ENCODE measurements at regions not wholly inside any gene's neighbourhood (a gene's known extent, or its start where the extent isn't known, plus 50 kb on each side); places are given as distances from the start of the nearest gene placed in this dataset.

DNA sequence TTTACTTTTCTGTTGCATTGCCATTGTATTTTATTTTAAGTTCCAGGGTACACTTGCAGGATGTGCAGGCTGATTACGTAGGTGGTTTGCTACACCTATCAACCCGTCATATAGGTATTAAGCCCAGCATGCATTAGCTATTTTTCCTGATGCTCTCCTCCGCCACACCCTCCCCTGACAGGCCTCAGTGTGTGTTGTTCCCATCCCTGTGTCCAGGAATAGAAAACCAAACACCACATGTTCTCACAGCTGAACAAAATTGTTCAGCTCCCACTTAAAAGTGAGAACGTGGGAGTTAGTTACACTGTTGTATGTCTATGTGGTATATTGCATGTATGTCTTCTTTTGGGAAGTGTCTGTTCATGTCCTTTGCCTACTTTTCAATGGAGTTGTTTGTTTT lies 1631.7 kb downstream of the DPP10 start:
- Histone ChIP-seq H3K79me2 (ENCODE audit: control insufficient read depth, low read length) (no peaks in the 10 kb centered on the region), H3K4me3 (ENCODE audit: low read length) (no peak overlapping the region), H3K9me3 (ENCODE audit: control insufficient read depth, insufficient read depth, low read length) (no peaks in the 10 kb centered on the region), H3K4me2 (ENCODE audit: low read length) (no peak overlapping the region), H3K27ac (ENCODE audit: low read depth, low read length) (no peak overlapping the region), H3K27me3 (ENCODE audit: control insufficient read depth, low read length) (no peaks in the 10 kb centered on the region), H3K4me1 (ENCODE audit: control insufficient read depth, low read length) (no peaks in the 10 kb centered on the region), H3K9me2 (replicated peaks; ENCODE audit: control insufficient read depth, low read length) (no peaks in the 10 kb centered on the region), H3F3A (ENCODE audit: control insufficient read depth, insufficient read depth) (no peaks in the 10 kb centered on the region), H3K36me3 (ENCODE audit: control insufficient read depth, low read length) (no peaks in the 10 kb centered on the region), H4K20me1 (ENCODE audit: control insufficient read depth, insufficient read depth, low read depth, low read length) (no peaks in the 10 kb centered on the region)
- TF ChIP-seq EZH2phosphoT487 (IDR thresholded peaks at IDR 0.05; ENCODE audit: borderline replicate concordance, low read length): no peak
- TF ChIP-seq, protein P1, sequence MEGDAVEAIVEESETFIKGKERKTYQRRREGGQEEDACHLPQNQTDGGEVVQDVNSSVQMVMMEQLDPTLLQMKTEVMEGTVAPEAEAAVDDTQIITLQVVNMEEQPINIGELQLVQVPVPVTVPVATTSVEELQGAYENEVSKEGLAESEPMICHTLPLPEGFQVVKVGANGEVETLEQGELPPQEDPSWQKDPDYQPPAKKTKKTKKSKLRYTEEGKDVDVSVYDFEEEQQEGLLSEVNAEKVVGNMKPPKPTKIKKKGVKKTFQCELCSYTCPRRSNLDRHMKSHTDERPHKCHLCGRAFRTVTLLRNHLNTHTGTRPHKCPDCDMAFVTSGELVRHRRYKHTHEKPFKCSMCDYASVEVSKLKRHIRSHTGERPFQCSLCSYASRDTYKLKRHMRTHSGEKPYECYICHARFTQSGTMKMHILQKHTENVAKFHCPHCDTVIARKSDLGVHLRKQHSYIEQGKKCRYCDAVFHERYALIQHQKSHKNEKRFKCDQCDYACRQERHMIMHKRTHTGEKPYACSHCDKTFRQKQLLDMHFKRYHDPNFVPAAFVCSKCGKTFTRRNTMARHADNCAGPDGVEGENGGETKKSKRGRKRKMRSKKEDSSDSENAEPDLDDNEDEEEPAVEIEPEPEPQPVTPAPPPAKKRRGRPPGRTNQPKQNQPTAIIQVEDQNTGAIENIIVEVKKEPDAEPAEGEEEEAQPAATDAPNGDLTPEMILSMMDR (IDR thresholded peaks at IDR 0.05; ENCODE audit: low read depth, low read length, poor library complexity, severe bottlenecking): no peak

DNA sequence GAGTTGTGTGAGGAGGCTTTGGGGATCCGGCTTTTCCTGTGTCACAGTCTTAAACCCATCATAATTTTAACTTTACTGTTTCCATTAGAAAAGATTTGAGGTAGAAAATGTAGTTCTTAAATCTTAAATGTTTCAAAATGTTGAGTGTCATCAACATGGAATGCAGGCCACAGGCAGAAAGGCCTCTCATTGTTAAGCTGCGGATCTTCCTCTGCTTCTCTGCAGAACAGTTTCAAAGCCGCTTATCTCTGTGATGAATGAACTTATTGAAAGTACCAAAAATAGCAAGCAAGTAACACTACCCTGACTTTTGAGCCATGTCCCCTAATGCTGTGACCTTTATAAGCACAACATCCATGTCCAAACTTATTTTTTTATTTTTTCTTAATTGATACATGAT lies 1645.8 kb downstream of the DPP10 start:
- H3K79me2 ChIP-seq (ENCODE audit: control insufficient read depth, low read length): no peaks in the 10 kb centered on the region
- H3F3A ChIP-seq (ENCODE audit: control insufficient read depth, insufficient read depth): no peaks in the 10 kb centered on the region
- H3K4me1 ChIP-seq (ENCODE audit: control insufficient read depth, low read length): no peaks in the 10 kb centered on the region
- TF ChIP-seq, protein P1 (IDR thresholded peaks at IDR 0.05; ENCODE audit: low read depth, low read length, poor library complexity, severe bottlenecking): no peak
- TF ChIP-seq EZH2phosphoT487 (IDR thresholded peaks at IDR 0.05; ENCODE audit: borderline replicate concordance, low read length): no peak
- H3K4me3 ChIP-seq (ENCODE audit: low read length): no peak overlapping the region
- H3K36me3 ChIP-seq (ENCODE audit: control insufficient read depth, low read length): no peaks in the 10 kb centered on the region
- H3K27me3 ChIP-seq (ENCODE audit: control insufficient read depth, low read length): no peaks in the 10 kb centered on the region
- H3K9me3 ChIP-seq (ENCODE audit: control insufficient read depth, insufficient read depth, low read length): no peaks in the 10 kb centered on the region
- no peak overlapping the region for H3K4me2 ChIP-seq (ENCODE audit: low read length)
- H3K9me2 ChIP-seq (replicated peaks; ENCODE audit: control insufficient read depth, low read length): no peaks in the 10 kb centered on the region
- H3K27ac ChIP-seq (ENCODE audit: low read depth, low read length): no peak overlapping the region
- H4K20me1 ChIP-seq (ENCODE audit: control insufficient read depth, insufficient read depth, low read depth, low read length): no peaks in the 10 kb centered on the region

DNA sequence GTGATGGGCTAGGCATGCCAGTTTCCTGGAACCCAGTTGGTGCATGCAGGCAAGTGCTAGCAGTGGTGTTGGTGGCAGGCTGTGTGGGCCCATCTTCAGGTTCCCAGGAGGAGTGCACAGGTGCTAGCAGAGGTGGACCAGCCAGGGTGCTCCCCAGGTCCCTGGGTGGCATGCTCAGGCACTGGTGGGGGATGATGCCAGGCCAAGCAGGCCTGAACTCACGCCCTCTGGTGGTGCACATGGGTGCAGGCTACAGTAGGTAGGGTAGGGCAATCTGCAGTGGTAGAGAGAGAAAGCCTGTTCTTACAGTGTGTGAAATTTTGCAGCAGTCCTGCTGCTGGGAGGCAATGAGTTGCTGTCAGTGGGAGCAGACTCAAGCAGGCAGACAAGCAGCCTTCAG lies 1651.8 kb downstream of the DPP10 start:
- Histone ChIP-seq H3K4me1 (ENCODE audit: control insufficient read depth, low read length) (no peaks in the 10 kb centered on the region), H3K9me3 (ENCODE audit: control insufficient read depth, insufficient read depth, low read length) (peaks cover 5% of the 10 kb centered on the region; the same call in 1 of the 2 replicates), H3K4me3 (ENCODE audit: low read length) (no peak overlapping the region), H3K27me3 (ENCODE audit: control insufficient read depth, low read length) (no peaks in the 10 kb centered on the region), H3K4me2 (ENCODE audit: low read length) (no peak overlapping the region), H3K36me3 (ENCODE audit: control insufficient read depth, low read length) (no peaks in the 10 kb centered on the region), H4K20me1 (ENCODE audit: control insufficient read depth, insufficient read depth, low read depth, low read length) (no peaks in the 10 kb centered on the region), H3K27ac (ENCODE audit: low read depth, low read length) (no peak overlapping the region), H3F3A (ENCODE audit: control insufficient read depth, insufficient read depth) (no peaks in the 10 kb centered on the region), H3K79me2 (ENCODE audit: control insufficient read depth, low read length) (no peaks in the 10 kb centered on the region), H3K9me2 (replicated peaks; ENCODE audit: control insufficient read depth, low read length) (no peaks in the 10 kb centered on the region)
- TF ChIP-seq, protein P1 (IDR thresholded peaks at IDR 0.05; ENCODE audit: low read depth, low read length, poor library complexity, severe bottlenecking): peak; percentile 29
- TF ChIP-seq EZH2phosphoT487 (IDR thresholded peaks at IDR 0.05; ENCODE audit: borderline replicate concordance, low read length): no peak

DNA sequence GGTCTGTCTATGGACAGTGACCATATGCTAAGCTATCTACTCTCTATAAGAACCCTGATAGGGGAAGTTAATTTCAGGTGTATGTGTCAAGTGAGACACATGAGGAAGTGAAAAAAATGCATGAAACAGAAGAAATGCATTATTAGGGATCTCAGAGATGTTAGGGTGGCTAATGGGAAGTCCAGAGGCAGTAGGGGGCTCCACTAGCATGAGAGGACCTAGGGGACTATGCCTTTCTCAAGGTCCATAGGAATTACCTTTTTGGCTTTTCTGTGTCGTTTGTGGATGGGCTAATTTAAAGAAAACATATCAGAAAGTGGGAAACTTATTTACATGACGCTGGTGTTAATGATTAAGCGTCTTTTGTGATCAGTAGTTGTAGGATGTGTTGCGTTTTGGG lies 1653.2 kb downstream of the DPP10 start:
- H3K4me1 ChIP-seq (ENCODE audit: control insufficient read depth, low read length): no peaks in the 10 kb centered on the region
- no peaks in the 10 kb centered on the region for H4K20me1 ChIP-seq (ENCODE audit: control insufficient read depth, insufficient read depth, low read depth, low read length)
- H3F3A ChIP-seq (ENCODE audit: control insufficient read depth, insufficient read depth): no peaks in the 10 kb centered on the region
- TF ChIP-seq, protein P1 (IDR thresholded peaks at IDR 0.05; ENCODE audit: low read depth, low read length, poor library complexity, severe bottlenecking): no peak
- TF ChIP-seq EZH2phosphoT487 (IDR thresholded peaks at IDR 0.05; ENCODE audit: borderline replicate concordance, low read length): no peak
- no peak overlapping the region for H3K4me2 ChIP-seq (ENCODE audit: low read length)
- no peak overlapping the region for H3K4me3 ChIP-seq (ENCODE audit: low read length)
- no peaks in the 10 kb centered on the region for H3K79me2 ChIP-seq (ENCODE audit: control insufficient read depth, low read length)
- no peaks in the 10 kb centered on the region for H3K9me2 ChIP-seq (replicated peaks; ENCODE audit: control insufficient read depth, low read length)
- no peaks in the 10 kb centered on the region for H3K27me3 ChIP-seq (ENCODE audit: control insufficient read depth, low read length)
- peaks cover 5% of the 10 kb centered on the region; the same call in 1 of the 2 replicates for H3K9me3 ChIP-seq (ENCODE audit: control insufficient read depth, insufficient read depth, low read length)
- H3K36me3 ChIP-seq (ENCODE audit: control insufficient read depth, low read length): no peaks in the 10 kb centered on the region
- H3K27ac ChIP-seq (ENCODE audit: low read depth, low read length): no peak overlapping the region
